ENCODE measurements at regions not wholly inside any gene's neighbourhood (a gene's known extent, or its start where the extent isn't known, plus 50 kb on each side); places are given as distances from the start of the nearest gene placed in this dataset.

- no peak for DNase-seq (ENCODE audit: low spot score)
Measured at GRCh38 chr10:129375912-129376311, 91.1 kb upstream of the MGMT start.

GRCh38 chr10:129380279-129380678 is 86.8 kb upstream of the MGMT start:
- no peak for DNase-seq (ENCODE audit: low spot score)

- no peak for DNase-seq (ENCODE audit: low spot score)
Measured at GRCh38 chr10:129381741-129382140, 85.3 kb upstream of the MGMT start.

GRCh38 chr10:129382401-129382800 is 84.6 kb upstream of the MGMT start:
- no peak for DNase-seq (ENCODE audit: low spot score)

GRCh38 chr10:129383651-129384050 is 83.4 kb upstream of the MGMT start:
- no peak for DNase-seq (ENCODE audit: low spot score)

GRCh38 chr10:129385600-129385999 is 81.4 kb upstream of the MGMT start:
- DNase-seq (ENCODE audit: low spot score) = no peak

- DNase-seq (ENCODE audit: low spot score) = no peak
Measured at GRCh38 chr10:129386415-129387257, 80.4 kb upstream of the MGMT start.

GRCh38 chr10:129387258-129387525 is 79.8 kb upstream of the MGMT start:
- no peak for DNase-seq (ENCODE audit: low spot score)

- DNase-seq (ENCODE audit: low spot score) = no peak
Measured at GRCh38 chr10:129388435-129388834, 78.6 kb upstream of the MGMT start.

- no peak for DNase-seq (ENCODE audit: low spot score)
Measured at GRCh38 chr10:129389194-129389593, 77.8 kb upstream of the MGMT start.

- no peak for DNase-seq (ENCODE audit: low spot score)
Measured at GRCh38 chr10:129390147-129390546, 76.9 kb upstream of the MGMT start.

- no peak for DNase-seq (ENCODE audit: low spot score)
Measured at GRCh38 chr10:129390726-129391125, 76.3 kb upstream of the MGMT start.

- no peak for DNase-seq (ENCODE audit: low spot score)
Measured at GRCh38 chr10:129391464-129391863, 75.6 kb upstream of the MGMT start.

- no peak for DNase-seq (ENCODE audit: low spot score)
Measured at GRCh38 chr10:129392855-129393254, 74.2 kb upstream of the MGMT start.

- DNase-seq (ENCODE audit: low spot score) = no peak
Measured at GRCh38 chr10:129393812-129394211, 73.2 kb upstream of the MGMT start.

GRCh38 chr10:129394518-129395328 is 72.3 kb upstream of the MGMT start:
- no peak for DNase-seq (ENCODE audit: low spot score)

- no peak for DNase-seq (ENCODE audit: low spot score)
Measured at GRCh38 chr10:129396021-129396722, 70.9 kb upstream of the MGMT start.

- DNase-seq (ENCODE audit: low spot score) = no peak
Measured at GRCh38 chr10:129397198-129397974, 69.7 kb upstream of the MGMT start.

GRCh38 chr10:129398711-129399141 is 68.3 kb upstream of the MGMT start:
- no peak for DNase-seq (ENCODE audit: low spot score)

GRCh38 chr10:129400426-129400825 is 66.6 kb upstream of the MGMT start:
- no peak for DNase-seq (ENCODE audit: low spot score)

- no peak for DNase-seq (ENCODE audit: low spot score)
Measured at GRCh38 chr10:129402459-129402858, 64.6 kb upstream of the MGMT start.

GRCh38 chr10:129404091-129404490 is 63.0 kb upstream of the MGMT start:
- DNase-seq (ENCODE audit: low spot score) = no peak
